T-cell (primary cell): ENCODE measurements at regions not wholly inside any gene's neighbourhood (a gene's known extent, or its start where the extent isn't known, plus 50 kb on each side); places are given as distances from the start of the nearest gene placed in this dataset.
A peak's percentile ranks its signal among the peaks of the same experiment; 100 is the strongest.

Experiments used
- ATAC-seq, 4 experiments: fragments of 200-7000 bp in 3 of 4; fragments of 150-1000 bp in 1 of 4; cut with Tn5 transposase; replicated peaks in 1 of 4; 1 replicate in 3 of 4; 2 replicates in 1 of 4; pipeline ENCODE4 v1.10.0; 2021; ENCODE audit warnings: moderate library complexity in 3 of 4, mild to moderate bottlenecking in 2 of 4, moderate number of reproducible peaks in 1 of 4
- CTCF ChIA-PET, 2 donors: fragments of 300-600 bp; sonication (Branson Sonifier 250); formaldehyde crosslinking; loops; one replicate each; lab custom pipeline; 2022; ENCODE audit warnings: antibody characterized with exemption in 2 of 2; lab: Charles Lee
- POLR2A ChIA-PET, 2 donors: fragments of 300-600 bp; sonication (Branson Sonifier 250); formaldehyde crosslinking; loops; one replicate each; lab custom pipeline; 2022; ENCODE audit warnings: antibody characterized with exemption in 2 of 2; lab: Charles Lee
- DNase-seq, 35 experiments: peaks; one replicate each; pipeline versions ENCODE4 v3.0.0 to v3.0.0-alpha.2; 2013 to 2023
- H3K27ac ChIP-seq: one replicate; pipeline ENCODE4 v1.5.1; 2013; ENCODE audit warnings: low read length
- H3K27me3 ChIP-seq, 2 experiments: replicated peaks in 1 of 2; 1 replicate in 1 of 2; 2 replicates in 1 of 2; pipeline versions ENCODE4 v1.6.1 to v1.7.0; 2013; ENCODE audit warnings: low read length in 1 of 2, mixed read lengths in 1 of 2; ENCODE audit not compliant: control insufficient read depth in 2 of 2, insufficient read depth in 2 of 2; ENCODE audit errors: extremely low read depth in 1 of 2
- H3K36me3 ChIP-seq, 2 donors: 1 replicate in 1 of 2; 2 replicates in 1 of 2; pipeline versions ENCODE4 v1.6.1 to v1.7.0; 2013; ENCODE audit warnings: low read length in 1 of 2; ENCODE audit not compliant: control insufficient read depth in 2 of 2, insufficient read depth in 1 of 2; ENCODE audit errors: extremely low read depth in 1 of 2
- H3K4me1 ChIP-seq, 2 experiments: 1 replicate in 1 of 2; 2 replicates in 1 of 2; pipeline versions ENCODE4 v1.6.1 to v1.7.0; 2013; ENCODE audit warnings: low read length in 2 of 2, mixed read lengths in 1 of 2; ENCODE audit not compliant: insufficient read depth in 2 of 2, control insufficient read depth in 1 of 2; ENCODE audit errors: extremely low read depth in 1 of 2
- H3K4me3 ChIP-seq, 2 donors: 1 replicate in 1 of 2; 2 replicates in 1 of 2; pipeline versions ENCODE4 v1.5.1 to v1.7.0; 2013; ENCODE audit warnings: mild to moderate bottlenecking in 2 of 2, low read length in 1 of 2, moderate library complexity in 1 of 2; ENCODE audit not compliant: control insufficient read depth in 1 of 2; ENCODE audit errors: extremely low read depth in 1 of 2
- H3K9me3 ChIP-seq: 2 replicates; pipeline ENCODE4 v1.7.0; 2013
- H3K27ac Mint-ChIP-seq, 2 donors: one replicate each; pipeline ENCODE4 v1.8.0; 2020 to 2021; ENCODE audit warnings: mild to moderate bottlenecking in 2 of 2, mixed read lengths in 2 of 2
- H3K27me3 Mint-ChIP-seq, 2 donors: one replicate each; pipeline ENCODE4 v1.8.0; 2021 to 2022; ENCODE audit warnings: mixed read lengths in 2 of 2
- H3K36me3 Mint-ChIP-seq: one replicate; pipeline ENCODE4 v1.8.0; 2021; ENCODE audit warnings: mixed read lengths
- H3K4me1 Mint-ChIP-seq, 3 donors: one replicate each; pipeline ENCODE4 v1.8.0; 2020 to 2022; ENCODE audit warnings: mixed read lengths in 3 of 3, mild to moderate bottlenecking in 1 of 3
- H3K4me3 Mint-ChIP-seq, 3 donors: one replicate each; pipeline ENCODE4 v1.8.0; 2020 to 2022; ENCODE audit warnings: mild to moderate bottlenecking in 3 of 3, mixed read lengths in 3 of 3, moderate library complexity in 3 of 3
- H3K9me3 Mint-ChIP-seq, 3 donors: one replicate each; pipeline ENCODE4 v1.8.0; 2020 to 2022; ENCODE audit warnings: mixed read lengths in 3 of 3
- WGBS: methylation state at CpG from one replicate; pipeline ENCODE4 v1.1.5; 2013; ENCODE audit warnings: missing lambda C conversion rate; ENCODE audit not compliant: insufficient coverage; 5-methylcytosine and 5-hydroxymethylcytosine counted together

GRCh38 chr3:125670352-125670751, 75.1 kb upstream of the OSBPL11 start:
- Mint-ChIP-seq H3K27me3 (peaks cover 0 to 2% of the 10 kb centered on the region in 2 donors), H3K4me1 (peaks cover 0 to 7% (median 2%) of the 10 kb centered on the region in 3 donors), H3K9me3 (no peaks in the 10 kb centered on the region), H3K36me3 (no peaks in the 10 kb centered on the region), H3K4me3 (no peak overlapping the region), H3K27ac (no peak overlapping the region)
- no peak for ATAC-seq
- Histone ChIP-seq H3K4me3 (no peak overlapping the region), H3K36me3 (no peaks in the 10 kb centered on the region), H3K4me1 (peaks cover 0 to 5% of the 10 kb centered on the region in 2 experiments), H3K9me3 (no peaks in the 10 kb centered on the region), H3K27me3 (no peaks in the 10 kb centered on the region), H3K27ac (no peak overlapping the region)
- no CpG with 5 or more reads among the region's 1 CpG for WGBS
- DNase-seq, result no peak
- CTCF ChIA-PET, result no interaction called here
- POLR2A ChIA-PET, result no interaction called here

- Mint-ChIP-seq H3K36me3 (no peaks in the 10 kb centered on the region), H3K27ac (no peak overlapping the region), H3K4me3 (no peak overlapping the region), H3K27me3 (peaks cover 0 to 2% of the 10 kb centered on the region in 2 donors), H3K9me3 (no peaks in the 10 kb centered on the region), H3K4me1 (peaks cover 0 to 7% (median 2%) of the 10 kb centered on the region in 3 donors)
- ATAC-seq (peak in 2 of 4 experiments; percentile 35 to 37), DNase-seq (peak in 4 of 35 experiments; percentile 4 to 55 (median 23))
- Histone ChIP-seq H3K27me3 (no peaks in the 10 kb centered on the region), H3K27ac (no peak overlapping the region), H3K36me3 (no peaks in the 10 kb centered on the region), H3K4me3 (no peak overlapping the region), H3K9me3 (no peaks in the 10 kb centered on the region), H3K4me1 (peaks cover 0 to 5% of the 10 kb centered on the region in 2 experiments)
- ChIA-PET POLR2A (no interaction called here), CTCF (no interaction called here)
- no CpG with 5 or more reads among the region's 4 CpGs for WGBS
Observed at GRCh38 chr3:125670945-125671344, 75.6 kb upstream of the OSBPL11 start.

DNA sequence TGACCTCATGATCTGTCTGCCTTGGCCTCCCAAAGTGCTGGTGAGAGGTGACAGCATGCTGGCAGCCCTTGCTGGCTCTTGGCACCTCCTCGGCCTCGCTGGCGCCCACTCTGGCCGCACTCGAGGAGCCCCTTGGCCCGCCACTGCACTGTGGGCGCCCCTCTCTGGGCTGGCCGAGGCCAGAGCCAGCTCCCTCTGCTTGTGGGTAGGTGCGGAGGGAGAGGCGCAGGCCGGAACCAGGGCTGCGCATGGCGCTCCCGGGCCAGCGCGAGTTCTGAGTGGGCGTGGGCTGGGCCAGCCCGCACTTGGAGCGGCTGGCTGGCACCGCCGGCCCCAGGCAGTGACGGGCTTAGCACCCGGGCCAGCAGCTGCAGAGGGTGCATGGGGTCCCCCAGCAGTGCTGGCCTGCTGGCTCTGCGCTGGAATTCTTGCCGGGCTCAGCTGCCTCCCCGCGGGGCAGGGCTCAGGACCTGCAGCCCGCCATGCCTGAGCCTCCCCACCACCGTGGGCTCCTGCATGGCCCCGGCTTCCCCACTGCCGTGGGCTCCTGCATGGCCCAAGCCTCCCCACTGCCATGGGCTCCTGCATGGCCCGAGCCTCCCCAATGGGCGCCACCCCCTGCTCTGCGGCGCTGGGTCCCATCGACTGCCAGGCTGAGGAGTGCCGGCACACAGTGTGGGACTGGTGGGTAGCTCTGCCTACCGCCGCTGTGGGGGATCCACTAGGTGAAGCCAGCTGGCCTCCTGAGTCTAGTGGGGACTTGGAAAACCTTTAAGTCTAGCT, 76.4 kb upstream of the OSBPL11 start:
- Mint-ChIP-seq H3K4me3 (no peak overlapping the region), H3K9me3 (no peaks in the 10 kb centered on the region), H3K36me3 (no peaks in the 10 kb centered on the region), H3K27ac (no peak overlapping the region), H3K27me3 (peaks cover 0 to 2% of the 10 kb centered on the region in 2 donors), H3K4me1 (peaks cover 0 to 7% (median 2%) of the 10 kb centered on the region in 3 donors)
- H3K9me3 ChIP-seq, result no peaks in the 10 kb centered on the region
- peaks cover 0 to 5% of the 10 kb centered on the region in 2 experiments for H3K4me1 ChIP-seq
- WGBS, result 92% methylated on average over 36 of the region's 39 CpGs
- no peaks in the 10 kb centered on the region for H3K36me3 ChIP-seq
- no peak for DNase-seq
- no peak overlapping the region for H3K4me3 ChIP-seq
- H3K27me3 ChIP-seq, result no peaks in the 10 kb centered on the region
- no peak for ATAC-seq
- POLR2A ChIA-PET, result no interaction called here
- no peak overlapping the region for H3K27ac ChIP-seq
- CTCF ChIA-PET, result no interaction called here

GRCh38 chr3:125675791-125676190, 80.5 kb upstream of the OSBPL11 start:
- no peak for DNase-seq
- WGBS, result 89% methylated on average over 3 of the region's 4 CpGs
- Histone ChIP-seq H3K27me3 (peaks cover 0 to 8% of the 10 kb centered on the region in 2 experiments), H3K4me3 (no peak overlapping the region), H3K9me3 (no peaks in the 10 kb centered on the region), H3K36me3 (no peaks in the 10 kb centered on the region), H3K4me1 (peaks cover 0 to 5% of the 10 kb centered on the region in 2 experiments), H3K27ac (no peak overlapping the region)
- Mint-ChIP-seq H3K4me3 (no peak overlapping the region), H3K27me3 (peaks cover 2 to 4% of the 10 kb centered on the region in 2 donors), H3K27ac (no peak overlapping the region), H3K9me3 (no peaks in the 10 kb centered on the region), H3K4me1 (peaks cover 0 to 3% (median 2%) of the 10 kb centered on the region in 3 donors), H3K36me3 (no peaks in the 10 kb centered on the region)
- ATAC-seq, result no peak
- CTCF ChIA-PET, result no interaction called here
- POLR2A ChIA-PET, result no interaction called here

- CTCF ChIA-PET, result no interaction called here
Observed at GRCh38 chr3:125679258-125679657, 84.0 kb upstream of the OSBPL11 start.

DNA sequence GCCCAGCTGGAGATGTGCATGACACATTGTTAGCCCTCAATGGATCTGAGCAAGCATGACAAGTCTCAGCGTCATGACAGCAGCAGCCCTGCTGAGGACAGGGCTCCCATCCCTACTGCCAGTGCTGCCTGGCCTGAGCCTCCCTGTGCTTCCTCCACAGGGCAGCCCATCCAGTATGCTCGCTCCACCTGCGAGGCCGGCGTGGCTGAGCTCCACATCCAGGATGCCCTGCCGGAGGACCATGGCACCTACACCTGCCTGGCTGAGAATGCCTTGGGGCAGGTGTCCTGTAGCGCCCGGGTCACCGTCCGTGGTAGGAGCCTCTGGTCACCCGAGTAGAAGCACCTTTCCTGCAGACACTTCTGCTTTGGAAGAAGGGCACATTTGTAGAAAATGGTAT, 85.8 kb upstream of the OSBPL11 start:
- H3K4me3 Mint-ChIP-seq, result no peak overlapping the region
- H3K9me3 Mint-ChIP-seq, result no peaks in the 10 kb centered on the region
- ATAC-seq (no peak), DNase-seq (no peak)
- Histone ChIP-seq H3K4me1 (no peaks in the 10 kb centered on the region), H3K4me3 (no peak overlapping the region), H3K36me3 (no peaks in the 10 kb centered on the region), H3K27ac (no peak overlapping the region), H3K27me3 (peaks cover 0 to 22% of the 10 kb centered on the region in 2 experiments), H3K9me3 (no peaks in the 10 kb centered on the region)
- ChIA-PET CTCF (no interaction called here), POLR2A (no interaction called here)
- H3K36me3 Mint-ChIP-seq, result no peaks in the 10 kb centered on the region
- H3K27me3 Mint-ChIP-seq, result peaks cover 13 to 17% of the 10 kb centered on the region in 2 donors
- H3K27ac Mint-ChIP-seq, result no peak overlapping the region
- WGBS, result 98% methylated on average over 10 of the region's 11 CpGs
- H3K4me1 Mint-ChIP-seq, result no peaks in the 10 kb centered on the region

More at GRCh38 chr3:125679258-125679657, 84.0 kb upstream of the OSBPL11 start:
- ATAC-seq, result no peak
- H3K27me3 ChIP-seq, result peaks cover 0 to 20% of the 10 kb centered on the region in 2 experiments
- no peaks in the 10 kb centered on the region for H3K36me3 Mint-ChIP-seq
- H3K27me3 Mint-ChIP-seq, result peaks cover 4 to 9% of the 10 kb centered on the region in 2 donors
- no peaks in the 10 kb centered on the region for H3K9me3 Mint-ChIP-seq
- no peaks in the 10 kb centered on the region for H3K4me1 ChIP-seq
- no peaks in the 10 kb centered on the region for H3K36me3 ChIP-seq
- no peak overlapping the region for H3K27ac Mint-ChIP-seq
- 90% methylated on average over 3 of the region's 4 CpGs for WGBS
- no peak overlapping the region for H3K27ac ChIP-seq
- H3K4me3 Mint-ChIP-seq, result no peak overlapping the region
- H3K4me1 Mint-ChIP-seq, result no peaks in the 10 kb centered on the region
- no peak for DNase-seq
- H3K4me3 ChIP-seq, result no peak overlapping the region
- no peaks in the 10 kb centered on the region for H3K9me3 ChIP-seq
- POLR2A ChIA-PET, result no interaction called here
